ENCODE measurements at regions not wholly inside any gene's neighbourhood (a gene's known extent, or its start where the extent isn't known, plus 50 kb on each side); places are given as distances from the start of the nearest gene placed in this dataset.

GRCh38 chr5:105088102-105088501, 1525.5 kb upstream of the NUDT12 start:
- no peak overlapping the region for H3K4me3 ChIP-seq (replicated peaks in 1 of 3; ENCODE audit: insufficient read depth in 1 of 3, low read depth in 1 of 3, low read length in 3 of 3)
- H3K9ac ChIP-seq (replicated peaks; ENCODE audit: extremely low read depth, insufficient read depth, low read length), result no peak overlapping the region
- DNase-seq (ENCODE audit: low read depth, low spot score) (no peak), FAIRE-seq (no peak)
- no peaks in the 10 kb centered on the region for H3K9me1 ChIP-seq (replicated peaks; ENCODE audit: control insufficient read depth, extremely low read depth, insufficient read depth, low read length)
- H3K27ac ChIP-seq (ENCODE audit: insufficient read depth, low read depth, low read length), result no peak overlapping the region
- POLR2A ChIA-PET, result no interaction called here
- H2AFZ ChIP-seq (ENCODE audit: low read depth, low read length), result no peak overlapping the region
- CTCF ChIA-PET, result no interaction called here
- H3K4me2 ChIP-seq (ENCODE audit: insufficient read depth, low read length), result no peak overlapping the region
- BruUV-seq (replicated peaks), result no TSS peak
- no peaks in the 10 kb centered on the region for H3K36me3 ChIP-seq (ENCODE audit: control insufficient read depth in 2 of 2, extremely low read depth in 1 of 2, insufficient read depth in 2 of 2, low read length in 2 of 2)
- no peak for TF ChIP-seq POLR2AphosphoS5 (IDR thresholded peaks at IDR 0.05; ENCODE audit: insufficient read depth, low read depth, low read length)
- no peak for TF ChIP-seq EZH2 (IDR thresholded peaks at IDR 0.05; ENCODE audit: borderline replicate concordance, low read depth, low read length, severe bottlenecking)
- TF ChIP-seq JUN (IDR thresholded peaks at IDR 0.05; ENCODE audit: borderline replicate concordance, insufficient read depth, insufficient read length, low read depth), result no peak
- TF ChIP-seq MAX (IDR thresholded peaks at IDR 0.05; ENCODE audit: insufficient read depth, insufficient read length), result no peak
- TF ChIP-seq, protein P1, sequence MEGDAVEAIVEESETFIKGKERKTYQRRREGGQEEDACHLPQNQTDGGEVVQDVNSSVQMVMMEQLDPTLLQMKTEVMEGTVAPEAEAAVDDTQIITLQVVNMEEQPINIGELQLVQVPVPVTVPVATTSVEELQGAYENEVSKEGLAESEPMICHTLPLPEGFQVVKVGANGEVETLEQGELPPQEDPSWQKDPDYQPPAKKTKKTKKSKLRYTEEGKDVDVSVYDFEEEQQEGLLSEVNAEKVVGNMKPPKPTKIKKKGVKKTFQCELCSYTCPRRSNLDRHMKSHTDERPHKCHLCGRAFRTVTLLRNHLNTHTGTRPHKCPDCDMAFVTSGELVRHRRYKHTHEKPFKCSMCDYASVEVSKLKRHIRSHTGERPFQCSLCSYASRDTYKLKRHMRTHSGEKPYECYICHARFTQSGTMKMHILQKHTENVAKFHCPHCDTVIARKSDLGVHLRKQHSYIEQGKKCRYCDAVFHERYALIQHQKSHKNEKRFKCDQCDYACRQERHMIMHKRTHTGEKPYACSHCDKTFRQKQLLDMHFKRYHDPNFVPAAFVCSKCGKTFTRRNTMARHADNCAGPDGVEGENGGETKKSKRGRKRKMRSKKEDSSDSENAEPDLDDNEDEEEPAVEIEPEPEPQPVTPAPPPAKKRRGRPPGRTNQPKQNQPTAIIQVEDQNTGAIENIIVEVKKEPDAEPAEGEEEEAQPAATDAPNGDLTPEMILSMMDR (IDR thresholded peaks at IDR 0.05; ENCODE audit: extremely low read depth in 1 of 2, insufficient read depth in 1 of 2, low read depth in 1 of 2, low read length in 2 of 2), result no peak
- no peak for TF ChIP-seq GATA2 (IDR thresholded peaks at IDR 0.05; ENCODE audit: insufficient read depth, insufficient read length, low read depth, low read length)
- TF ChIP-seq POLR2A (IDR thresholded peaks at IDR 0.05; ENCODE audit: low read depth, low read length), result no peak
- TF ChIP-seq FOS (IDR thresholded peaks at IDR 0.05; ENCODE audit: borderline replicate concordance, insufficient read depth, low read length), result no peak
- no peak for TF ChIP-seq MYC (IDR thresholded peaks at IDR 0.05; ENCODE audit: low read depth, low read length)
- intact Hi-C loops (cut with micrococcal nuclease) (no loop called here), dilution Hi-C loops (cut with MboI; ENCODE audit: extremely low pct_ligation_motif_present, low sequenced_read_pairs) (no loop called here)
- H3K4me1 ChIP-seq (ENCODE audit: control insufficient read depth, extremely low read depth, insufficient read depth, low read length), result no peaks in the 10 kb centered on the region
- no peaks in the 10 kb centered on the region for H3K9me3 ChIP-seq (replicated peaks; ENCODE audit: control insufficient read depth, insufficient read depth, low read length)
- no peaks in the 10 kb centered on the region for H3K79me2 ChIP-seq (ENCODE audit: control insufficient read depth, insufficient read depth, low read length)
- H4K20me1 ChIP-seq (replicated peaks; ENCODE audit: control insufficient read depth, extremely low read depth, insufficient read depth, low read length), result no peaks in the 10 kb centered on the region
- H3K27me3 ChIP-seq (ENCODE audit: control insufficient read depth in 2 of 2, insufficient read depth in 2 of 2, low read length in 2 of 2), result no peaks in the 10 kb centered on the region

Data from endothelial cell of umbilical vein (primary cell).